Natural killer cell treated with Interleukin-12 subunit alpha and Interleukin-12 subunit beta and Interleukin-15 and Interleukin-18, amount 100 ng/mL, for 72 hours (primary cell): ENCODE measurements at regions not wholly inside any gene's neighbourhood (a gene's known extent, or its start where the extent isn't known, plus 50 kb on each side); places are given as distances from the start of the nearest gene placed in this dataset.
"Not testable (repeated sequence)": the region's sequence is repeated elsewhere in the genome, so short reads cannot be mapped to it uniquely, and the experiment has no call there.

ENCODE experiments used
- ATAC-seq, 2 donors: fragments of 150-1000 bp; cut with Tn5 transposase in 1 of 2; sonication (Bioruptor Pico), chemical (Tn5 transposase) in 1 of 2; 2 replicates each; pipeline ENCODE4 v1.10.0; 2021
- DNase-seq: peaks from one replicate; pipeline ENCODE4 v3.0.0; 2022; ENCODE audit warnings: low spot score
- H3K27ac Mint-ChIP-seq, 2 donors: 1 replicate in 1 of 2; 2 replicates in 1 of 2; pipeline ENCODE4 v1.8.0; 2022; ENCODE audit warnings: mixed read lengths in 2 of 2, mild to moderate bottlenecking in 1 of 2, moderate library complexity in 1 of 2
- H3K27me3 Mint-ChIP-seq, 2 donors: 1 replicate in 1 of 2; 2 replicates in 1 of 2; pipeline ENCODE4 v1.8.0; 2022; ENCODE audit warnings: mixed read lengths in 2 of 2
- H3K36me3 Mint-ChIP-seq: one replicate; pipeline ENCODE4 v1.8.0; 2022; ENCODE audit warnings: mixed read lengths
- H3K4me1 Mint-ChIP-seq, 2 donors: 1 replicate in 1 of 2; 2 replicates in 1 of 2; pipeline ENCODE4 v1.8.0; 2022; ENCODE audit warnings: low read depth in 2 of 2, mixed read lengths in 2 of 2, mild to moderate bottlenecking in 1 of 2
- H3K4me3 Mint-ChIP-seq: one replicate; pipeline ENCODE4 v1.8.0; 2022; ENCODE audit warnings: mixed read lengths
- H3K9me3 Mint-ChIP-seq: 2 replicates; pipeline ENCODE4 v1.8.0; 2022; ENCODE audit warnings: mixed read lengths

DNA sequence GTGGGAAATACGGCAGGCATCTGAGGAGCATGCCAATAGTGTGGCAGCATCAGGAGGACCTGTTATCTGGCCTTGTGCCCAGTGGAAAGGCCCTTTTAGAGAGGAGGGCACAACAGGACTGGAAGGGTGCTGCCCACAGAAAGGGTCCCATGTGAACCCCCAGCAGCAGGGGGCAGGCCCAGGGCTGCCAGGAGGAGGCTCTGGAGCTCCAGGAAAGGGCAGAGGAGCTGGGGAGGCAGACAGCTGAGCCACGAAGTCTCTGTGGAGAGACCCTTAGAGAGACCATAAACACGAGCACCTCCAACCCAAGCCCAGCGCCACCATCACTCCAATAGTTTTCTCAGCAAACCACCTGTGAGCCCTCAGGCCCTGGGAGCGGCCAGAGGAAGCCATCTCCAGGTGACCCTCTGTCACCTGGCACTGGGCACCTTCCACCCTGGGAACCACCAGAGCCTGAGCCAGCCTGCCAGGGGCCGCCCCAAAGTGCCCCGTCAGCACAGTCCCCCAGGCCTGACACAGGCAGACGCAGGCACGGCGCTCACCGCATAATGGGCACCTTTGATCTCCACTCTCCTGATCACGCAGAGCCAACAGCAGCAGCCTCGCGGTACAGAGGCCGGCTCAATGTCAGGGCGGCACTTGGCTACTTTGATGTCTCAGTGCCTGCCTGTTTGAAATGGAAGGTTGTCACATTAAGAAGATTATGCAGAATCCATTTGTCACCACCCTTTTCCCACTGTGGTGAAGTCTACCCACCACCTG lies 162.5 kb upstream of the RAB6C start:
- DNase-seq (no peak), ATAC-seq (no peak)
- Mint-ChIP-seq H3K4me1 (no peaks in the 10 kb centered on the region), H3K36me3 (peaks cover 12% of the 10 kb centered on the region), H3K27ac (no peak overlapping the region), H3K27me3 (peaks cover 4 to 31% of the 10 kb centered on the region in 2 donors), H3K4me3 (no peak overlapping the region), H3K9me3 (peaks cover 4% of the 10 kb centered on the region)

DNA sequence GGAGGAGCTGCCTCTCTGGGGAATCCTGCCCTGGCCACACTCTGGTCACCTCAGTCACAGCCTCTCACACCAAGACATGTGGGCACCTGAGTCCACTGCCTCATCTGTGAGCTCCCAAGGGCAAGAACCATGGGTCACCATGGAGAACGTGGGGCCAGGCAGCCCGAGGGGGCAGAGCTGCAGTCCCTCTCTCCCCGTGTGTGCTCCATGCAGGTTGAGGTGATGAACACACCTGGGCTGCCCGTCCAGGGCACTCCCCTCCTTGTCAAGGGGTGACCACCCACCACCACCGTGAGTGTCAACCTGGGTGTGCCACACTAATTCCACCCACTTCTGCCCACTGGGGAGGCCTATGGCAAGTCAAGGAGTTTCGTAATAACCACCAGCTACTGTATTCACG lies 159.6 kb upstream of the RAB6C start:
- DNase-seq (no peak), ATAC-seq (peak in 1 of 2 donors; percentile 48)
- peaks cover 4% of the 10 kb centered on the region for H3K36me3 Mint-ChIP-seq
- H3K27me3 Mint-ChIP-seq, result peaks cover 4 to 20% of the 10 kb centered on the region in 2 donors
- H3K4me3 Mint-ChIP-seq, result no peak overlapping the region
- no peaks in the 10 kb centered on the region for H3K4me1 Mint-ChIP-seq
- H3K9me3 Mint-ChIP-seq, result peaks cover 4% of the 10 kb centered on the region
- H3K27ac Mint-ChIP-seq, result no peak overlapping the region

DNA sequence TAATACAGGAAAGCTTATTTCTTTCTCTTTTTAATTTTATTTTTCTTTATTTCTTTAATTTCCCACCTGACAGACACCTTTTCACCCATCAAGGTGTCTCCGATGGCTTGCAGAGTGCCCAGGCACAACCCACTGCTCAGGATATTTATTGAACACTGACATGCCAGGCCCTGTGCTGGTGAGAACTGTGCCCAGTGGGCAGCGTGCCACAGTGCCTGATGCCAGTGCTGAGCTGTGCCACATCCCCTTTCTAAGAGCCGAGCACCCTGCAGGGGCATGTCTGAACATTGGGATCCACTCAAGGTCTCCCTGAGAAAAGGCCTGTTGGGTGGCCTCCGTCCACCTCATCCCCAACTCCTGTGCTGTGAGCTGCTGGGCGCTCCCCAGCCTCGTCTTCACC lies 158.6 kb upstream of the RAB6C start:
- ATAC-seq (peak in 1 of 2 donors; percentile 17), DNase-seq (no peak)
- Mint-ChIP-seq H3K4me3 (no peak overlapping the region), H3K27me3 (peaks cover under 1 to 10% of the 10 kb centered on the region in 2 donors), H3K9me3 (peaks cover under 1% of the 10 kb centered on the region), H3K4me1 (no peaks in the 10 kb centered on the region), H3K36me3 (no peaks in the 10 kb centered on the region), H3K27ac (no peak overlapping the region)

DNA sequence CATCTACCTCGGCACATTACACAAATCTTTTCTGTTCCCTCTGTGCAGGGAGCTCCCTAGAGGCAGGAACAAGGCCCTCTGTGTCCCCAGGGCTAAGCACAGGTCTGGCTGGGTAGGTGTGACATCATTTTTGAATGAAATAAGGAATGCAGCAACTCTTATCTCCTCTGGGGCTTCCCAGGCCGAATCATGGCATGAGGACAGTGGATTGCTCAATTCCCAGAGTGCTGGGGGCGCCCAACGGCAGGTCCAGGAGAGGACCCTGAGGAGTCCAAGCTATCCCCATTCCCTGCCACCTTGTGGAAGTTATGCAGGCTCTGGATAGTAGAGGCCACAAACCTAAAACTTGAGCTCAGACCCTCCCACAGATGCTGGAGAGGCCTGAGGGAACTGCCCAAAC lies 158.0 kb upstream of the RAB6C start:
- no peak for DNase-seq
- no peaks in the 10 kb centered on the region for H3K9me3 Mint-ChIP-seq
- H3K27ac Mint-ChIP-seq, result no peak overlapping the region
- no peaks in the 10 kb centered on the region for H3K36me3 Mint-ChIP-seq
- peak in 1 of 2 donors; percentile 5 for ATAC-seq
- H3K27me3 Mint-ChIP-seq, result peaks cover 0 to 9% of the 10 kb centered on the region in 2 donors
- H3K4me3 Mint-ChIP-seq, result no peak overlapping the region
- no peaks in the 10 kb centered on the region for H3K4me1 Mint-ChIP-seq

DNA sequence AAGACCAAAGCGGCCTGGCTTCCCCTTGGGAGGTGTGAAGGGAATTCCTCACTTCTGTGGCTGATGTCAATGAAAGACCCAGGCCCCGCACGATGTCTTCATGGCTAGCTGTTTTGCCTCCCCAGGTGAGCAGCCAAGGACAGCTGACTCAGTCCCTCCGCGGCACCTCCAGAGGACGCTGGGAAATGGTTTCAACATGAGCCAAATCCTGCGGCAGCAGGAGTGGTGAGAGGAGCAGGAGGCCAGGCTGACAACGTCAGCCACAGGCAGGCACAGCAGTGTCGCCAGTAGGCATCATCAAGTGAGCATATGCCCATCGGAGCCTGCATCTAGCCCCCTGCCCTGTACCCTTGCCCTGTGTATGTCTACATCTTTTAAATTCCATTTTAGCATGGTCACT lies 156.4 kb upstream of the RAB6C start:
- no peak for DNase-seq
- no peaks in the 10 kb centered on the region for H3K4me1 Mint-ChIP-seq
- H3K9me3 Mint-ChIP-seq, result no peaks in the 10 kb centered on the region
- ATAC-seq, result no peak
- no peak overlapping the region for H3K27ac Mint-ChIP-seq
- H3K36me3 Mint-ChIP-seq, result no peaks in the 10 kb centered on the region
- H3K27me3 Mint-ChIP-seq, result peaks cover 0 to 15% of the 10 kb centered on the region in 2 donors
- H3K4me3 Mint-ChIP-seq, result no peak overlapping the region

DNA sequence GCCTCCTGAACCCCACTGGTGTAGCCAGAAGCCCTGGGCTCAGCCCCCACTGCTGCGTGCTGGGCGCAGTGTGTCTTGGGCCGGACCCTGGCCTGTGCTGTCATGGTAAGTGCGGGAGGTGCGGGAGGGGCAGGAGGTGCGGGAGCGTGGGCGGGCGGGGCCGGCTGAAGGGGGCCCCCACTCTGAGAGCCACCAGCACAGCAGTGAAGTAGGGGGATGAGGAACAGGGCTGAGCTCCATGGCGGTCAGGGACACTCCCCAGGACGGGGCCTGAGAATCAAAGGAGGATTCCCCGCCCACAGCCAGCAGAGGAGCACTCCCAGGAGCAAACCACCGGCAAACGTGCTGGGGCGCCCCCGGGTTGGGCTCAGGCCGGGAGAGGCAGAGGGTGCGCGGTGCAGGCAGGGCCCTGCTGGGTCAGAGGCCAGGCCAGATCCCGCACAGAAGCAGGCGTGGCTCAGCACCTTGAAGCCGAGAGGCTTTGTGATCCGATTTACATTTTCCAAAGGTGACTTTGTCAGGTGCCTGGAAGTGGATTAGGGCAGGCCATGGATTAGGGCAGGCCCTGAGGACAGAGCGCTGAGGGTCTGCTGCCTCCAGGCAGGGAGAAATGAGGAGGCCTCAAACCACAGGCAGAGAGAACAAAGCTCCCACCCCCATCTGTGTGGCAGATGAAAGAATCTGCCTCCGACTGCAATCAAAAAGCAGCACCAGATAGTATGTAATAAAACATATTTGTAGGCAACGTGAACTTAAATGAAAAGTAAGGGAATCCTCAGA lies 152.0 kb upstream of the RAB6C start:
- Mint-ChIP-seq H3K36me3 (peaks cover 9% of the 10 kb centered on the region), H3K9me3 (no peaks in the 10 kb centered on the region), H3K27ac (no peak overlapping the region), H3K4me1 (no peaks in the 10 kb centered on the region), H3K27me3 (peaks cover 8 to 33% of the 10 kb centered on the region in 2 donors), H3K4me3 (no peak overlapping the region)
- peak; percentile 34 to 40 for ATAC-seq
- no peak for DNase-seq

DNA sequence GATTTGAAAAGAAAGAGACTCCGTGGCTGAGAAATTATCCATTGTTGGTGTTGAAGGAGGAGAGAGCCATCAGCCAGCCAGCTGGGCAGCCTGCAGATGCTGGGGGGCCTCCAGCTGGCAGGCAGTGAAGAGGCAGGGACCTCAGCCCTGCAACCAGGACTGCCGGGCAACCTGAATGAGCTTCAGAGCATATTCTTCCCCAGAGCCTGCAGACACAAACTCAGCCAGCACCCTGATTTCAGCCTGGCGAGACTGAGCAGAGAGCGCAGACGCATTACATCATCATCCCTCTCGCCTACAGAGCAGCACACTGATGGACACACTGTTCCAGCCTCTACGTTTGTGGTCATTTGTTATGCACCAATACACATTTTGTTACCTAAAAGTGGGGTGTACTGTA lies 150.7 kb upstream of the RAB6C start:
- peaks cover 8 to 33% of the 10 kb centered on the region in 2 donors for H3K27me3 Mint-ChIP-seq
- no peak overlapping the region for H3K27ac Mint-ChIP-seq
- no peak overlapping the region for H3K4me3 Mint-ChIP-seq

DNA sequence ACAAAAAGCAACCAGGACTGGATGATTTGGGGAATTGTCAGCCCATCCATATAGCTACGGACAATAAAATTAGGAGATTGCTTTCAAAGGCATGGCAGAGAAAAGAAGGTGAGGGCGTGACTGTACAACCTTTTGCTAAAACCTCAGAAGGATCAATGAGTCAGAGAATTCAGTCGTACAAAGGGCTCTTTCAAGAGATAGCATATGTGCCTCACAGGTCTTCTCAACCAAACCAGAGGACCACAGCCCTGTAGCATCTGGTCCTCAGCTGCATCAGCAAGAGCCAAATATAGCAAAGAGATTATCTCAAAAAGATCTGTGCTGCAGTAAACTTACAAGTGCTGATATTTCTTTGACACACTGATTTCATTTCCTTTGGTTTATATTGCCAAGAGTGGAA lies 149.9 kb upstream of the RAB6C start:
- DNase-seq (no peak), ATAC-seq (no peak)
- H3K9me3 Mint-ChIP-seq, result no peaks in the 10 kb centered on the region
- H3K4me1 Mint-ChIP-seq, result no peaks in the 10 kb centered on the region
- peaks cover 8 to 29% of the 10 kb centered on the region in 2 donors for H3K27me3 Mint-ChIP-seq
- H3K36me3 Mint-ChIP-seq, result peaks cover 9% of the 10 kb centered on the region
- H3K27ac Mint-ChIP-seq, result no peak overlapping the region
- H3K4me3 Mint-ChIP-seq, result no peak overlapping the region

More for the DNA sequence above, 150.7 kb upstream of the RAB6C start:
- Mint-ChIP-seq H3K36me3 (peaks cover 9% of the 10 kb centered on the region), H3K9me3 (no peaks in the 10 kb centered on the region), H3K4me1 (no peaks in the 10 kb centered on the region)
- ATAC-seq (no peak), DNase-seq (no peak)

DNA sequence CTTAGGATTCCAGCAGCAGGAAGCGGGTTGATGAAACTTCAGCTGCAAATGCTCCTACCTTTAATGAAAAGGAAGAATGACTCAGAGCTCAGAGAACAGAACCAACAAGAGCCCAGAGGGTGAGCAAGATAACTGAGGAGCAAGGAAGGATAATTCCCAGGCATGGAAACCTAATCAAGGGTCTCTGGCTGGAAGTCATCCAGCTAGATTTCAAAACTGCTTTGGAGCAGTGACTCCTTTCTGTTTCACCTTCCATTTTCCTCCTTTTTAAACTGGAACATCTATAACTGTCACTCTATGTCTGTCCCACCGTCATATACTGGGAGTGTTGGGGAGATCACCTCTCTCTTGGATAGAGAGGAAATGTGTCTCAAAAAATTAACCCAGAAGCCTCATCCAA lies 148.4 kb upstream of the RAB6C start:
- Mint-ChIP-seq H3K4me1 (no peaks in the 10 kb centered on the region), H3K27me3 (peaks cover 13 to 38% of the 10 kb centered on the region in 2 donors), H3K27ac (no peak overlapping the region), H3K4me3 (no peak overlapping the region), H3K9me3 (no peaks in the 10 kb centered on the region), H3K36me3 (peaks cover 9% of the 10 kb centered on the region)
- DNase-seq (no peak), ATAC-seq (no peak)

DNA sequence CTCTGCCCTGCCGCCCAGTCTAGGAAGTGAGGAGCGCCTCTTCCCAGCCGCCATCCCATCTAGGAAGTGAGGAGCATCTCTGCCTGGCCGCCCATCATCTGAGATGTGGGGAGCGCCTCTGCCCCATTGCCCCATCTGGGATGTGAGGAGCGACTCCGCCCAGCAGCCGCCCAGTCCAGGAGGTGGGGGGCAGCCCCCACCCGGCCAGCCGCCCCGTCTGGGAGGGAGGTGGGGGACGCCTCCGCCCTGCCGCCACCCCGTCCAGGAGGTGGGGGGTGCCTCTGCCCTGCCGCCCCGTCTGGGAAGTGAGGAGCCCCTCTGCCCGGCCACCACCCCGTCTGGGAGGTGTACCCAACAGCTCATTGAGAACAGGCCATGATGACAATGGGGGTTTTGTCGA lies 146.0 kb upstream of the RAB6C start:
- H3K27ac Mint-ChIP-seq, H3K4me1 Mint-ChIP-seq, H3K4me3 Mint-ChIP-seq, H3K36me3 Mint-ChIP-seq, DNase-seq, H3K9me3 Mint-ChIP-seq, ATAC-seq: not testable (repeated sequence)
- peaks cover 13 to 40% of the 10 kb centered on the region in 2 donors for H3K27me3 Mint-ChIP-seq

DNA sequence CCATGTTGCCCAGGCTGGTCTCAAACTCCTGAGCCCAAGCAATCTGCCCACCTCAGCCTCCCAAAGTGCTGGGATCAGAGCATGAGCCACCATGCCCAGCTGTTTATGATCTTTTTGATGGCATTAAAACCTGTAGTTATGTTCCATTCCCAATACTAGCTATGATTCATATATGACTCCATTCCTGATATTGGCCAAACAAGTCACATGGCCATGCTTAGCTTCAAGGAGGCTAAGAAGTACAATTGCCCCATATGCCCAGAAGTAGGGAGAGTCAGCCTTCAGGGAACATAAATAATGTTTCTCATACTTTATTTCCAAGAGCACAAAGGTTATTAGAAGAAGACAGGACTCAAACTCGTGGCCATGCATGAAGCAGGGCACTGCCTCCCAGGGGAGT lies 132.4 kb upstream of the RAB6C start:
- H3K4me3 Mint-ChIP-seq, result no peak overlapping the region

DNA sequence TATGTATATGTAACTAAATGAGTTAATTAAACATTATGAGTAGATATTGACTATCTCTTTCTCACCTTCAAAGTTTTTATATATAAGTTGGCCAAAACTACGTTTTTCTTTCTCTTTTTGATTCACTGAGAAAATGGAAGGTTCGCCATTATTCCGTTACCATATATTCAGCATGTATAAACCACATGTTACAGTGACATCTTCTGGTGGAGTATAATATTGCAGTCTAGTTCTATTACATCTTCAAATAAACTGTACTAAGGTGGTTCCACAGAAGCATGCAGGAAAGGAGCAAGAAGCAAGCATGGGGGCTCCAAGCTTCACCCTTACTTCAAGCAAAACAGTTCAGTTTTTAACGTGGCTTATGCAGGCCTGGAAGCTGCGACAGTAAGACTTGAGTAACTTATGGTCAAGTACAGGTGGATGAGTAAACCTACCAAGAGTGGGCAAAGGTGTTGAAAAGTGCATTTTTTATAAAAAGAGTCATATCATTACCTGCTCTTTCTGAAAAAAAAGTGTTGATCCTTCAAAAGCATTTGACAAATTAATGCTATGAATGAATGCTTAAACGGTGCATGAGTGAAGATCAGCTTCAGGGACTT lies 129.8 kb upstream of the RAB6C start:
- Mint-ChIP-seq H3K36me3 (no peaks in the 10 kb centered on the region), H3K27me3 (peaks cover 25 to 58% of the 10 kb centered on the region in 2 donors), H3K9me3 (no peaks in the 10 kb centered on the region), H3K27ac (no peak overlapping the region), H3K4me1 (peaks cover 4% of the 10 kb centered on the region in 2 donors), H3K4me3 (no peak overlapping the region)
- DNase-seq (no peak), ATAC-seq (peak; percentile 70 to 72)

More for the DNA sequence above, 132.4 kb upstream of the RAB6C start:
- Mint-ChIP-seq H3K9me3 (no peaks in the 10 kb centered on the region), H3K36me3 (no peaks in the 10 kb centered on the region), H3K27me3 (peaks cover 23 to 45% of the 10 kb centered on the region in 2 donors), H3K27ac (no peak overlapping the region), H3K4me1 (peaks cover 4% of the 10 kb centered on the region in 2 donors)
- DNase-seq (no peak), ATAC-seq (no peak)

DNA sequence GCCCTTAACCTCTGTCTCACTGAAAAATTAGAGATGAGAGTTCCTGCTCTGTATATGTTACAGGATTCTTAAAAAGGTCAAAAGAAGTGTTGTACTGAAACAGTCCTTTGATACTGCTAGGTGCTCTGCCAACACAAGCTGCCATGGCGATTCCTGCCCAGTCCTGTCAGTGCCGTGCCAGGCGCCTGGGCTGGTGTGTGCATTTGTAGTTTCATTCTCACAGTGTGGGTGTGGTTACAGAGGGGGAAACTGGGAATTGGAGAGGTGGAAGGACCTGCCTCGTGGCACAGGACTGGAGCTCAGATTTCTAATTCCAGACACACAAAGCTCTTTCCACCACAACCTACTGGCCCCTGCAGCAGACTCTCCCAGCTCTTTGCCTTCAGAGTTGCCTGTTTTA lies 122.3 kb upstream of the RAB6C start:
- no peaks in the 10 kb centered on the region for H3K36me3 Mint-ChIP-seq
- no peaks in the 10 kb centered on the region for H3K9me3 Mint-ChIP-seq
- H3K27ac Mint-ChIP-seq, result no peak overlapping the region
- H3K27me3 Mint-ChIP-seq, result peaks cover 5 to 14% of the 10 kb centered on the region in 2 donors
- H3K4me3 Mint-ChIP-seq, result no peak overlapping the region
- ATAC-seq, result no peak
- no peak for DNase-seq
- no peaks in the 10 kb centered on the region for H3K4me1 Mint-ChIP-seq

DNA sequence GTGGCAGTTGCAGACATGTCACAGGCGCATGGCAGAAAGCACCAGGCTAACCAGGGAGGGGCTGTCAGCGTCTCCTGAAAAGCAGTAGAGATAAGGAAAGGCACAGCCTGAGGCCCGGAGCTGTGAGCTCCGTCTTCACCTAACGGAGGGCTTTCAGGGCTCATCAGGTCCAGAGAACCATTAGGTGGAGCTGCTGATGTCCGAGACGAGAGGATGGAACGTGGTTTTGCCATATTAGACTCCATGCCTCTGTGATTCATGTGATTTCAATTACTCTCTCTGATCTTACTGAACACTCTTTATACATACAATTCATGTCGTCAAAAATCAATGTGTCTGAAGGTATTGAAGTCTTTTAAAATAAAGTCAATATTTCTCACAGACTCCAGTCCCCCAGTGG lies 120.3 kb upstream of the RAB6C start:
- Mint-ChIP-seq H3K27me3 (peaks cover 5 to 6% of the 10 kb centered on the region in 2 donors), H3K36me3 (no peaks in the 10 kb centered on the region), H3K27ac (no peak overlapping the region), H3K9me3 (no peaks in the 10 kb centered on the region), H3K4me3 (no peak overlapping the region), H3K4me1 (no peaks in the 10 kb centered on the region)
- ATAC-seq (no peak), DNase-seq (no peak)
